HG02943 (cell line): ENCODE measurements at regions not wholly inside any gene's neighbourhood (a gene's known extent, or its start where the extent isn't known, plus 50 kb on each side); places are given as distances from the start of the nearest gene placed in this dataset.

Experiments used
- ATAC-seq: cut with Tn5 transposase; IDR thresholded peaks from one replicate; pipeline ENCODE4 v1.9.1; 2021; ENCODE audit warnings: mild to moderate bottlenecking, low read depth, moderate library complexity; ENCODE audit not compliant: unreplicated experiment

DNA sequence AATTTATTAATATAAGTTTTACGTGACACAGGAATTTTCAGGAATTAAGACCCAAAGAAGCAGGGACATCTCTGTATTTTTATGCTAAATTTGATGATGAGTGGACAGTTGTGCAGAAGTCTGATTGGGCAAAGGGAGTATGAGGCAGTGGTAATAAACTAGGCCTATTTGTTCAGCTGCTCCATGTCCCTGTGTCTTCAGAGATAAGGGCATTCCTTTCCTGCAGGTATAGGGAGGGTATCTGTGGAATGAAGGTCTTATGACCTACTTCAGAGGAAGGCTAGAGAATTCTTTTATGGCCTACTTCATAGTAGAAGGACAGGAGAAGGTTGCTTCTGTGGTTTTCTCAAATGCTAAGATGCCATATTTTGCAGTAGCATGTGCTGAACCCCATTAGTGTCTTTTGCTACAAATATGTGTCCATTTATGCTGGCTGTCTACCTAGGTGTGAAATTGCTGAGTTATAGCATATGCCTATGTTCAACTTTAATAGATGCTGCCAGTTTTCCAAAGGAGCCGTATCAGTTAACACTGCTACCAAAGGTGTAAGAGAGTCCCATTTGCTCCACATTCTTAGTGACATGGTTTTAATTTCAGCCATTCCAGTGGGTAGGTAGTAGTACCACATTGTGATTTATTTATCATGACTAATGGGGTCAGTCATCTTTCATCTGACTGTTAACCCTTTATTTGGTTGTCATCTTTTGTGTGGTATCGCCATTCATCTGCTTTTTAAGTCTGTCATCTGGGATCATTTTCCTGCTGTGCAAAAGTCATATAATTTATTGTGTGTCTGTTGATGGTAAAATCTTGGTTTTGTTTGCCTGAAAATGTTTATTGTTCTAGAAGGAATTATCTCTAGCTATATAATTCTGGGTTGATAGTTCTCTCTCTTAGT, 410.7 kb upstream of the RGS6 start:
- no peak for ATAC-seq

- peak; percentile 64 for ATAC-seq
Observed at GRCh38 chr14:71523630-71524319, 408.5 kb upstream of the RGS6 start.

- ATAC-seq = peak; percentile 47
Observed at GRCh38 chr14:71524320-71524982, 407.8 kb upstream of the RGS6 start.

- ATAC-seq = no peak
Observed at GRCh38 chr14:71525663-71526221, 406.5 kb upstream of the RGS6 start.

GRCh38 chr14:71526388-71526787, 405.8 kb upstream of the RGS6 start:
- no peak for ATAC-seq

DNA sequence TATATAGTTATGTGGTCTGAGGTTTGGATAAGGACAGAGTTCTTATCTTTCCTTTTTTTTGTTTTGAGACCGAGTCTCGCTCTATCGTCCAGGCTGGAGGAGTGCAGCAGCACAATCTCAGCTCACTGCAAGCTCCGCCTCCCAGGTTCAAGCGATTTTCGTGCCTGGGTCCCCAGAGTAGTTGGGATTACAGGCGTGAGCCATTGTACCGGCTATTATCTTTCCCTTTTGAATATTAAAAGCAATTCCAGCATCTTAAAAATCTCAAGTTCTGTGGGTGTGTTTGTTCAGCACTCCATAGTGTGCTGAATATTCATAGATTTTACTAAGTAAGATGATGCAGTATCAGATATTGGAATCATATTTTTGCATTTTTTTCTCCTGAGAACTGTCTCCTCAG, 404.4 kb upstream of the RGS6 start:
- ATAC-seq = no peak

- ATAC-seq = no peak
Observed at GRCh38 chr14:71529848-71530247, 402.4 kb upstream of the RGS6 start.

GRCh38 chr14:71532344-71532743, 399.9 kb upstream of the RGS6 start:
- ATAC-seq = no peak

- no peak for ATAC-seq
Observed at GRCh38 chr14:71532790-71533189, 399.4 kb upstream of the RGS6 start.

- no peak for ATAC-seq
Observed at GRCh38 chr14:71533390-71533789, 398.8 kb upstream of the RGS6 start.

- ATAC-seq = no peak
Observed at GRCh38 chr14:71533800-71534199, 398.4 kb upstream of the RGS6 start.

GRCh38 chr14:71534506-71534905, 397.7 kb upstream of the RGS6 start:
- ATAC-seq = no peak

GRCh38 chr14:71536015-71536740, 396.1 kb upstream of the RGS6 start:
- ATAC-seq = no peak

DNA sequence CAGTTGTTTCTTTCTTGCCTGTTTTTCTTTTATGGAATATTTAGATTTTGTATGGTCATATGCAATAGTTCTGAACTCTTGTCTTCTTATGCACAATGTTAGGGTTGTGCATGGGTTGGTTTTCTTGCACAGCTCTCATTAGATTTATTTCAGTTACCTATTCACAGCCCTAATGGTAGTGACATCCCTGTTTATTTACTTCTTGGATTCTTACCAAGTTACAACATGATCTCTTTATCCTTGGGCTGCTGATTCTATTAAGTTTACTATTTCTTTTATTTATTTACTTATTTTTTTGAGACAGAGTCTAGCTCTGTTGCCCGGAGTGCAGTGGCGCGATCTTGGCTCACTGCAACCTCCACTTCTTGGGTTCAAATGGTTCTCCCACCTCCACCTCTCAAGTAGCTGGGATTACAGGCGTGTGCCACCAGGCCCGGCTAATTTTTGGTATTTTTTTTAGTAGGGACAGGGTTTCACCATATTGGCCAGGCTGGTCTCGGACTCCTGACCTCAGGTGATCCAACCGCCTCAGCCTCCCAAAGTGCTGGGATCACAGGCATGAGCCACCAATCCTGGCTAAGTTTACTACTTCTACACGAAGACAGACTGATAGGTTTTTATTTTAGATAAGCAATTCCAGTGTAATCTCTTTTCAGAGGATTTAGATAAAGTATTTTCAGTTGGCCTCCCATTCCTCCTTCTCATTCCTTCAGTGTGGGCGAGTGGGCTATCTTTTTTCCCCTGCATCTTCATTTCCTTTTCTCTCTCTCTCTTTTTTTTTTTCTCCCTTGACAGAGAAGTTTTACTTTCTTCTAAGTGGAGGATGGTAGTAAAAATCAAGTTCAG, 395.1 kb upstream of the RGS6 start:
- ATAC-seq = no peak

- ATAC-seq = no peak
Observed at GRCh38 chr14:71538288-71538687, 393.9 kb upstream of the RGS6 start.

GRCh38 chr14:71538938-71539649, 393.1 kb upstream of the RGS6 start:
- ATAC-seq = no peak

DNA sequence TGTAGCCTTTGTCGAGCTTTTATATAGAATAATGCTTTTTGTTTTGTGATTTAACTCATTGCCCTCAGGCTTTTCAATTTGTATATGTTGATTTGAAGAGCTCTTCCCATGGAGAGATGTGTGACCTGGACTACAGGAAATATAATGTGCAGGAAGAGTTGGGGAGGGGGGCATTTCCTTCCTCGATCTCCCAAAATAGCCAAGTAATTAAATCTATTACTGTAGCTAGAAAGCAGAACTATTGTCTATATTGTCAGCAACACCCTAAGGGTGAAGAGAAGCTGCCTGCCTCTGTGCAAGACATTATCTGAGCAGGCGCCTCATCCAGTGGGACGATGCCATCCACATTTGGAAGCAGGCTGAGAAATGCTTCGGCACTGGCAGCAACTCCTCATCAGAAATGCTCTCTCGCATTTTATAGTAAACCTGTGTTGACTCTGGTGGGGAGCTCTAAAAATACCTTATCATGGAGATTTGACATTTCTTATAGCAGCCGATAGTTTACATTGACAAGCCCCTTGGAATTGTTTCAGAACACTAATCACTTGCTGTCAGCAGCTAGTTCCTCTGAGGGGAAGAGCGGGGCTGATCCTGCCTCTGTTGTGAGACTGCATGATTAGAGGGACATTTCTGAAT, 392.5 kb upstream of the RGS6 start:
- no peak for ATAC-seq

DNA sequence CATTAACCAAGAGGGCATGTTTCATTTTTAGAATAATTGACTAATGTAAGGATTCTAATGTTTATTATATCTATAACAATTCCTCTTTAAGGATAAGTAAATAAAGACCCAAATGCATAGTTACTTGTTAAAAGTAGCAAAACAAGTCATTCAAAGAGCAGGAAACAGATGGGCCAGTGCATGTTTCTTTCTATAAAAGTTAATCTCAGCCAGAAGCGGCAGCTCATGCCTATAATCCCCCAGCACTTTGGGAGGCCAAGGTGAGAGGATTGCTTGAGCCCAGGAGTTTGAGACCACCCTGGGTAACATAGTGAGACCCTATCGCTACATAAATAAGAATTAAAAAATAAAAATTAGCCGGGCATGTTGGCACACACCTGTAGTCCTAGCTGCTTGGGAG, 391.0 kb upstream of the RGS6 start:
- no peak for ATAC-seq
